Suprapubic skin (tissue), 3 donors: ENCODE measurements at regions not wholly inside any gene's neighbourhood (a gene's known extent, or its start where the extent isn't known, plus 50 kb on each side); places are given as distances from the start of the nearest gene placed in this dataset.

ENCODE experiments used
- POLR2AphosphoS5 ChIP-seq, 3 donors: sonication (generic); formaldehyde crosslinking; IDR thresholded peaks; one replicate each; pipeline ENCODE4 v1.6.1; 2017; ENCODE audit warnings: antibody characterized with exemption in 3 of 3
- TF ChIP-seq, protein P1 (sequence below), 2 donors: fragments of 200-600 bp in 1 of 2; fragments of 450-650 bp in 1 of 2; sonication (generic) in 1 of 2; IDR thresholded peaks; one replicate each; pipeline ENCODE4 v1.5.1; 2016 to 2019; ENCODE audit warnings: antibody characterized with exemption in 2 of 2, mild to moderate bottlenecking in 1 of 2, moderate library complexity in 1 of 2

GRCh38 chr10:83988435-83988834 is 150.9 kb upstream of the GHITM start:
- TF ChIP-seq, protein P1, sequence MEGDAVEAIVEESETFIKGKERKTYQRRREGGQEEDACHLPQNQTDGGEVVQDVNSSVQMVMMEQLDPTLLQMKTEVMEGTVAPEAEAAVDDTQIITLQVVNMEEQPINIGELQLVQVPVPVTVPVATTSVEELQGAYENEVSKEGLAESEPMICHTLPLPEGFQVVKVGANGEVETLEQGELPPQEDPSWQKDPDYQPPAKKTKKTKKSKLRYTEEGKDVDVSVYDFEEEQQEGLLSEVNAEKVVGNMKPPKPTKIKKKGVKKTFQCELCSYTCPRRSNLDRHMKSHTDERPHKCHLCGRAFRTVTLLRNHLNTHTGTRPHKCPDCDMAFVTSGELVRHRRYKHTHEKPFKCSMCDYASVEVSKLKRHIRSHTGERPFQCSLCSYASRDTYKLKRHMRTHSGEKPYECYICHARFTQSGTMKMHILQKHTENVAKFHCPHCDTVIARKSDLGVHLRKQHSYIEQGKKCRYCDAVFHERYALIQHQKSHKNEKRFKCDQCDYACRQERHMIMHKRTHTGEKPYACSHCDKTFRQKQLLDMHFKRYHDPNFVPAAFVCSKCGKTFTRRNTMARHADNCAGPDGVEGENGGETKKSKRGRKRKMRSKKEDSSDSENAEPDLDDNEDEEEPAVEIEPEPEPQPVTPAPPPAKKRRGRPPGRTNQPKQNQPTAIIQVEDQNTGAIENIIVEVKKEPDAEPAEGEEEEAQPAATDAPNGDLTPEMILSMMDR (IDR thresholded peaks at IDR 0.05), result no peak
- no peak for TF ChIP-seq POLR2AphosphoS5 (IDR thresholded peaks at IDR 0.05)
